Panc1 (cell line): ENCODE measurements at regions not wholly inside any gene's neighbourhood (a gene's known extent, or its start where the extent isn't known, plus 50 kb on each side); places are given as distances from the start of the nearest gene placed in this dataset.

Experiments
- ATAC-seq: fragments of 200-7000 bp; cut with Tn5 transposase; 2 replicates; pipeline ENCODE4 v1.9.1; 2020; ENCODE audit warnings: mild to moderate bottlenecking, moderate library complexity
- BruUV-seq: library from RNA; stranded (reverse); fragments of 400-500 nt; replicated peaks from 2 replicates; lab custom pipeline; 2021; lab: Mats Ljungman, UMichigan
- CTCF ChIA-PET: fragments of 300-600 bp; sonication (Branson Sonifier 250); formaldehyde crosslinking; loops from one replicate; lab custom pipeline; 2022; ENCODE audit warnings: antibody characterized with exemption; lab: Charles Lee
- POLR2A ChIA-PET: fragments of 300-600 bp; sonication (Branson Sonifier 250); formaldehyde crosslinking; loops from one replicate; lab custom pipeline; 2022; ENCODE audit warnings: antibody characterized with exemption; lab: Charles Lee
- DNase-seq: peaks from one replicate; pipeline ENCODE4 v3.0.0-alpha.2; 2010; ENCODE audit warnings: low read depth, low spot score
- H3K27ac ChIP-seq: 2 replicates; pipeline ENCODE4 v1.5.1; 2011; ENCODE audit warnings: mild to moderate bottlenecking, low read length, inconsistent platforms
- H3K27me3 ChIP-seq: fragments of 200-500 bp; sonication (Bioruptor generic); 2 replicates; pipeline ENCODE4 v1.6.0; 2014; ENCODE audit warnings: low read length, inconsistent platforms; ENCODE audit not compliant: control insufficient read depth, insufficient read depth
- H3K36me3 ChIP-seq: fragments of 200-500 bp; sonication (Bioruptor generic); 2 replicates; pipeline ENCODE4 v1.5.1; 2014; ENCODE audit warnings: inconsistent platforms, mild to moderate bottlenecking, low read length, moderate library complexity; ENCODE audit not compliant: control insufficient read depth, insufficient read depth
- H3K4me1 ChIP-seq: 2 replicates; pipeline ENCODE4 v1.5.1; 2011; ENCODE audit warnings: inconsistent platforms, mild to moderate bottlenecking, low read length, moderate library complexity; ENCODE audit not compliant: control insufficient read depth, insufficient read depth
- H3K4me3 ChIP-seq, 2 experiments: 2 replicates each; pipeline ENCODE4 v1.5.1; 2011 to 2012; ENCODE audit warnings: low read depth in 2 of 2, low read length in 2 of 2, mild to moderate bottlenecking in 2 of 2, inconsistent platforms in 1 of 2, moderate library complexity in 1 of 2
- H3K9me3 ChIP-seq: fragments of 200-500 bp; sonication (Bioruptor generic); 2 replicates; pipeline ENCODE4 v1.5.1; 2014; ENCODE audit warnings: low read depth, mild to moderate bottlenecking, inconsistent platforms, low read length, moderate library complexity; ENCODE audit not compliant: control insufficient read depth, insufficient read depth
- CTCF ChIP-seq: fragments of 450-650 bp; IDR thresholded peaks from 2 replicates; pipeline ENCODE4 v1.5.1; 2017; ENCODE audit warnings: mild to moderate bottlenecking
- POLR2AphosphoS5 ChIP-seq: IDR thresholded peaks from 2 replicates; pipeline ENCODE4 v1.6.1; 2012; ENCODE audit warnings: mild to moderate bottlenecking, low read depth, low read length, moderate library complexity
- REST ChIP-seq, 2 experiments: IDR thresholded peaks; 2 replicates each; pipeline ENCODE4 v1.6.1; 2011 to 2012; ENCODE audit warnings: low read depth in 2 of 2, control low read depth in 1 of 2, low read length in 1 of 2, mild to moderate bottlenecking in 1 of 2, moderate library complexity in 1 of 2; ENCODE audit not compliant: insufficient read depth in 1 of 2
- SIN3A ChIP-seq: IDR thresholded peaks from 2 replicates; pipeline ENCODE4 v1.6.1; 2012; ENCODE audit warnings: low read depth, mild to moderate bottlenecking, low read length, moderate library complexity, borderline replicate concordance; ENCODE audit not compliant: insufficient read depth
- TCF7L2 ChIP-seq: IDR thresholded peaks from 2 replicates; pipeline ENCODE4 v1.6.1; 2011; ENCODE audit warnings: mild to moderate bottlenecking, low read depth, low read length, inconsistent platforms
- in situ Hi-C: cut with HindIII; loops from 2 replicates; pipeline ENCODE4 v1.10.0; 2016; ENCODE audit warnings: low sequenced_read_pairs, low pct_unique_long_range_greater_than_20kb
- intact Hi-C: fragments of 100-400 bp; cut with micrococcal nuclease; formaldehyde crosslinking; loops from one replicate; pipeline ENCODE4 v1.10.0; 2022; ENCODE audit not compliant: unreplicated experiment

GRCh38 chr2:8306530-8307351 is 375.1 kb upstream of the ID2 start:
- no TSS peak for BruUV-seq
- TF ChIP-seq SIN3A: no peak
- TF ChIP-seq CTCF: no peak
- no peak for TF ChIP-seq REST (IDR thresholded peaks at IDR 0.05; ENCODE audit: insufficient read depth in 1 of 2, low read depth in 2 of 2, low read length in 1 of 2)
- TF ChIP-seq TCF7L2: no peak
- TF ChIP-seq POLR2AphosphoS5: no peak
- no peaks in the 10 kb centered on the region; the same call in 1 of the 2 replicates for H3K4me1 ChIP-seq
- no peak overlapping the region for H3K4me3 ChIP-seq
- CTCF ChIA-PET: no interaction called here
- in situ Hi-C loops (no loop called here), intact Hi-C loops (no loop called here)
- POLR2A ChIA-PET: no interaction called here
- peak; percentile 69 for ATAC-seq
- H3K9me3 ChIP-seq: no peaks in the 10 kb centered on the region
- no peaks in the 10 kb centered on the region for H3K27me3 ChIP-seq
- H3K27ac ChIP-seq: no peak overlapping the region
- no peaks in the 10 kb centered on the region for H3K36me3 ChIP-seq
- DNase-seq: no peak

DNA sequence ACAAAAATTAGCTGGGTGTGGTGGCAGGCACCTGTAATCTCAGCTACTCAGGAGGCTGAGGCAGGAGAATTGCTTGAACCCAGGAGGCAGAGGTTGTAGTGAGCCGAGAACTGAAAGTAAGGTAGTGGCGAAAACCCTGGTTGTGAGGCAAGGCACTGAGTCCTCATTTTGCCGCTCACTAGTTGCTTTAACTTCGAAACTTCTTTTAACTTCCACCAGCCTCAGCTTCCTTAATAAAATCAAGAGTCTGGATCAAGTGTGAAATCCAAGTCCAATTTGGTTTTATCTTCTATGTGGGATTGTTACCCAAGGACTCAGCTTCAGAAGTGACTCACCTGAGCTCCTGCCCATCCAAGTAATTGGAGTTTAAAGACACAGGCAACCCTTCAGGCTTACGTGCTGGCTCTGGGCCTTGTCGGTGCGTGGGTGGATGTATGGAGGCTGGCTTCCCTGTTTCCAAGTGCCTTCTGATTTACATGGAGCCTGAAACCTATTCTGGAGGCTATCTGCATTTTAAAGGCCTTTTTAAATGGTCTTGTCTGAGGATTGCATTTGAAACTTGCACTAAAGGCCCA is 374.2 kb upstream of the ID2 start:
- in situ Hi-C loops: no loop called here
- no peaks in the 10 kb centered on the region; the same call in 1 of the 2 replicates for H3K4me1 ChIP-seq
- H3K9me3 ChIP-seq: no peaks in the 10 kb centered on the region
- no peak for DNase-seq
- H3K4me3 ChIP-seq: no peak overlapping the region
- no peaks in the 10 kb centered on the region for H3K36me3 ChIP-seq
- intact Hi-C loops: no loop called here
- ATAC-seq: no peak
- CTCF ChIA-PET: no interaction called here
- H3K27ac ChIP-seq: no peak overlapping the region
- POLR2A ChIA-PET: no interaction called here
- BruUV-seq: no TSS peak
- no peaks in the 10 kb centered on the region for H3K27me3 ChIP-seq
- no peak for TF ChIP-seq POLR2AphosphoS5
- TF ChIP-seq CTCF: no peak
- no peak for TF ChIP-seq REST (IDR thresholded peaks at IDR 0.05; ENCODE audit: insufficient read depth in 1 of 2, low read depth in 2 of 2, low read length in 1 of 2)
- no peak for TF ChIP-seq TCF7L2
- TF ChIP-seq SIN3A: no peak
